ENCODE measurements at regions not wholly inside any gene's neighbourhood (a gene's known extent, or its start where the extent isn't known, plus 50 kb on each side); places are given as distances from the start of the nearest gene placed in this dataset.
A peak's percentile ranks its signal among the peaks of the same experiment; 100 is the strongest.

DNA sequence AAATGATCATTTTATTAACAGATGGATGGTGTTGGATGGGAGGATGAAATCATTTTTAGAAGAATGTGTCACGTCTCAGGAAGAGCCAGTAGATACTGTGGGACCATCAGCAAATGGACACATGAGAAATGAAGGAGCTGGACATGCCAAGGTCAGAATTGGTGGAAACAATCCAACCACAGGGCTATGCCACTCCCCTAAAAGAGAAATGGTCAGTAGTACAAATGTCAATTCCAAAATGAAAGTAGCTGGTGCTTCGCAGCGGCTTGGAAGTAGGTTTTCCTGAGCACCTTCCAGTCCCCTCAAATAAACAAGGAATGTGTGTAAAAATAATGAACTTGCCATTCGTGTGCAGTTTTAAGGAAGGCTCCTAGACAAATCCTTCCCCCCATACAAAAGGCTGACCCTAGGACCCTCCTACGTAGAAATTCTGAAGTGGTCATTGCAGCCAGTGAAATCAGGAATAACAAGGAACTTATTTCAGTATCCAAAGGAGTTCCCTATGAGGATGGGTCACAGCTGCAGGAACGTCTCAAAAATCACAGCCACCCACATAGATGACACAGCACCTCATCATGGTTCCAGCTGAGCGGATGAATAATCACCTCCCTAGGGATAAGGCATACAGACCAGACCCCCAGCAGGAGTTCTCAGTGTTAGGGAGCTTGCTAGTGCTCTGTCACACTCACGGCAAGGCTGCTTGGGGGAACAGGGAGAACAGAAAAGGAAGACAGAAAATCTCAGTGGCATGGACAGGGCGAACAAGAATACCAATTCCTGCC is 239.2 kb downstream of the HS3ST3A1 start:
- no peak for TF ChIP-seq FOXP2 (optimal IDR thresholded peaks at IDR 0.05; ENCODE audit: borderline replicate concordance, extremely low read depth, extremely low read length, insufficient read depth)
- TF ChIP-seq POLR2AphosphoS5 (IDR thresholded peaks at IDR 0.05; ENCODE audit: low read depth, low read length), result no peak
- no peak for TF ChIP-seq TAF1 (IDR thresholded peaks at IDR 0.05; ENCODE audit: borderline replicate concordance, insufficient read depth, low read length)
- no peak for TF ChIP-seq SIN3A (IDR thresholded peaks at IDR 0.05; ENCODE audit: borderline replicate concordance, insufficient read depth, low read length)
- TF ChIP-seq, protein P1, sequence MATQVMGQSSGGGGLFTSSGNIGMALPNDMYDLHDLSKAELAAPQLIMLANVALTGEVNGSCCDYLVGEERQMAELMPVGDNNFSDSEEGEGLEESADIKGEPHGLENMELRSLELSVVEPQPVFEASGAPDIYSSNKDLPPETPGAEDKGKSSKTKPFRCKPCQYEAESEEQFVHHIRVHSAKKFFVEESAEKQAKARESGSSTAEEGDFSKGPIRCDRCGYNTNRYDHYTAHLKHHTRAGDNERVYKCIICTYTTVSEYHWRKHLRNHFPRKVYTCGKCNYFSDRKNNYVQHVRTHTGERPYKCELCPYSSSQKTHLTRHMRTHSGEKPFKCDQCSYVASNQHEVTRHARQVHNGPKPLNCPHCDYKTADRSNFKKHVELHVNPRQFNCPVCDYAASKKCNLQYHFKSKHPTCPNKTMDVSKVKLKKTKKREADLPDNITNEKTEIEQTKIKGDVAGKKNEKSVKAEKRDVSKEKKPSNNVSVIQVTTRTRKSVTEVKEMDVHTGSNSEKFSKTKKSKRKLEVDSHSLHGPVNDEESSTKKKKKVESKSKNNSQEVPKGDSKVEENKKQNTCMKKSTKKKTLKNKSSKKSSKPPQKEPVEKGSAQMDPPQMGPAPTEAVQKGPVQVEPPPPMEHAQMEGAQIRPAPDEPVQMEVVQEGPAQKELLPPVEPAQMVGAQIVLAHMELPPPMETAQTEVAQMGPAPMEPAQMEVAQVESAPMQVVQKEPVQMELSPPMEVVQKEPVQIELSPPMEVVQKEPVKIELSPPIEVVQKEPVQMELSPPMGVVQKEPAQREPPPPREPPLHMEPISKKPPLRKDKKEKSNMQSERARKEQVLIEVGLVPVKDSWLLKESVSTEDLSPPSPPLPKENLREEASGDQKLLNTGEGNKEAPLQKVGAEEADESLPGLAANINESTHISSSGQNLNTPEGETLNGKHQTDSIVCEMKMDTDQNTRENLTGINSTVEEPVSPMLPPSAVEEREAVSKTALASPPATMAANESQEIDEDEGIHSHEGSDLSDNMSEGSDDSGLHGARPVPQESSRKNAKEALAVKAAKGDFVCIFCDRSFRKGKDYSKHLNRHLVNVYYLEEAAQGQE (IDR thresholded peaks at IDR 0.05; ENCODE audit: insufficient read depth in 1 of 2, low read depth in 2 of 2, low read length in 2 of 2), result no peak

DNA sequence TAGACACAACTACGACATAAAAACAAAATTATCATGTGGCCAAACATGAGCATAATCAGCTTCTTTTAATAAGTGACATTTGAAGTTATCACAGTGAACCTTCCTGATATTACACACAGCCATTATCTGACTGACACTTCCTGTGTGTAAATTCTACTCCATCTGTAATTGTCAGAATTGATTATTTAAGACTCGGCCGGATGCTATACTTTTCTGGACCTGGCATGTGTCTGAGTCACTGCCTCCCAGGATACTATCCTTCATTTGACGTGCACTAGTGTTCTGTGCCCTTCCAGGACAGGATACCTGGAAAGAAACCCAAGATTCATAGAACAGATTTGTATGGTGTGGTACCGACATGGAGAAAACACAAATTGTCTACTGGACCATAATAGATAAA is 242.0 kb downstream of the HS3ST3A1 start:
- TF ChIP-seq SIN3A (IDR thresholded peaks at IDR 0.05; ENCODE audit: borderline replicate concordance, insufficient read depth, low read length), result 0 out of 2 replicates have a peak, but pooled peaks have one; percentile 53
- TF ChIP-seq TAF1 (IDR thresholded peaks at IDR 0.05; ENCODE audit: borderline replicate concordance, insufficient read depth, low read length), result no peak

DNA sequence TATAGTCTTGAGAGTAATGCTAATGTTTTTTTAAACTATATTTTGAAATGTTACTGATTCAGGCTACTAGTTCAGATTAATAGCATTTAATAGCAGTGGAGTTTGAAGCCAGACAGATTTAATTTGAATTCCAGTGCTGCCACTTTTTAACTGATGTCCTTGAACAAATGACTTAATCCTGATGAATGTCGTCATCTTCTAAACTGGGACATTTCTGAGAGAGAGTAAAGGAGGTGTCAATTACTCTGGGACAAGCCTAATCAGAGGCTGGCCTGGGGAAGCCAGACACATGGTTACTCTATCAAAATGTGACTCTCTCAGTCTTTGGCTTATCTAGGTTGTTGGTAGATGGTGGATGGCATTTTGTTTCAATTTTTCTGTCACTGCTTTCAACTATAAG is 246.7 kb downstream of the HS3ST3A1 start:
- TF ChIP-seq TAF1 (IDR thresholded peaks at IDR 0.05; ENCODE audit: borderline replicate concordance, insufficient read depth, low read length) (no peak), POLR2AphosphoS5 (IDR thresholded peaks at IDR 0.05; ENCODE audit: low read depth, low read length) (no peak)
- TF ChIP-seq, protein P1 (IDR thresholded peaks at IDR 0.05; ENCODE audit: insufficient read depth in 1 of 2, low read depth in 2 of 2, low read length in 2 of 2), result no peak

DNA sequence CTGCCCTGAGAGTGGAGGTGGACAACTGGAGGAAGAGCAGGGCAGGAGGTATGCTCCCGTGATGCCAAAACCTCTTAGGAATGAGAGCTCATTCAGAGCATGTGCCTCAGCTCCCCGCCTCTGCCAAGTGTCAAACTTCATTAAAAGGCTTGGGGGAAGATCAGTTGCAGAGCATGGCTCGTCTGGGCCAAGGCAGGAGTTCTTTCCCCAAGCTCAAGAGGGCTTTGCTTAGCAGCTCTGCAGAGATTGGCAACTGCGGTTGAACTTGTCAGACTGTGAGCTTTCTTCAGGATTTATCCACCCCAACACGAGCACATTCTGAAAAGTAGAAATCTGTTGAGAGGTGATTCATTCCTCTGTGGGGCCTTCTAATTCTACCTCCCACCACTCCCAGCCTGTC is 248.1 kb downstream of the HS3ST3A1 start:
- TF ChIP-seq FOXP2 (optimal IDR thresholded peaks at IDR 0.05; ENCODE audit: borderline replicate concordance, extremely low read depth, extremely low read length, insufficient read depth) (no peak), SIN3A (IDR thresholded peaks at IDR 0.05; ENCODE audit: borderline replicate concordance, insufficient read depth, low read length) (no peak), TAF1 (IDR thresholded peaks at IDR 0.05; ENCODE audit: borderline replicate concordance, insufficient read depth, low read length) (no peak), POLR2AphosphoS5 (IDR thresholded peaks at IDR 0.05; ENCODE audit: low read depth, low read length) (no peak)
- TF ChIP-seq, protein P1 (IDR thresholded peaks at IDR 0.05; ENCODE audit: insufficient read depth in 1 of 2, low read depth in 2 of 2, low read length in 2 of 2), result no peak

DNA sequence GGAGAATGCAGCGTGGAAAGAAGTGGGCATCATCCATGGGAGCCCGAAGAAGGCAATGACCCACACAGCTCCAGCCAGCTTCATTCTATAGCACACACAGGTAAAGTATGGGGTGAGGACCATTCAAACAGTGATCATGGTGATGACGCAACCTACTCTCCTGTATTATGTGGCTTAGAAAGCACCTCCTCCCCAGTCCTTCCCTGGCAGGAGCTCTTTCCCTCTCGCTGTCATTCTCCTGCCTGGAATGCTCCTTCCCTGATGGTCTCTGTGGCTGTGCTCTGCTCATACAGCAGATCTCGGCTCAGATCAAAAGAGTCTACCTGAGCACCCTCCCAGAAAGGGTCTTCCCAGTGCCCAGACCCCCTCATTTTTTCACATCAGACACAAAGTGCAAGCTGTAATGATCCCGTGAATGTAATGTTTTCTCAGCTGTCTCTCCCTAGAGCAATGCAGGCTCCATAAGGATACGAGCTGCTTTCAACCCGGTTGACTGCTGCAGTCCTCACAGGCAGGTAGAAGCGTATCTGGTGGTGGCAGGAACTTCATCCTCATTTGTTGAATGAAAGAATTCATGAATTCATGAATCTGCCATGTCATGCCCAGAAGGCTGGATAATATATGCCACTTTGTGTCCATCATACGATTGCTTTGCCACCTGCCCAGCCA is 248.8 kb downstream of the HS3ST3A1 start:
- TF ChIP-seq FOXP2 (optimal IDR thresholded peaks at IDR 0.05; ENCODE audit: borderline replicate concordance, extremely low read depth, extremely low read length, insufficient read depth) (no peak), SIN3A (IDR thresholded peaks at IDR 0.05; ENCODE audit: borderline replicate concordance, insufficient read depth, low read length) (no peak), POLR2AphosphoS5 (IDR thresholded peaks at IDR 0.05; ENCODE audit: low read depth, low read length) (no peak), TAF1 (IDR thresholded peaks at IDR 0.05; ENCODE audit: borderline replicate concordance, insufficient read depth, low read length) (no peak)
- TF ChIP-seq, protein P1 (IDR thresholded peaks at IDR 0.05; ENCODE audit: insufficient read depth in 1 of 2, low read depth in 2 of 2, low read length in 2 of 2), result no peak
